GM19328 (cell line): ENCODE measurements at regions not wholly inside any gene's neighbourhood (a gene's known extent, or its start where the extent isn't known, plus 50 kb on each side); places are given as distances from the start of the nearest gene placed in this dataset.
"Not testable (repeated sequence)": the region's sequence is repeated elsewhere in the genome, so short reads cannot be mapped to it uniquely, and the experiment has no call there.

Experiments
- ATAC-seq: cut with Tn5 transposase; IDR thresholded peaks from one replicate; pipeline ENCODE4 v1.9.1; 2021; ENCODE audit warnings: mild to moderate bottlenecking, moderate library complexity; ENCODE audit not compliant: unreplicated experiment

GRCh38 chr6:103001724-103002123 is 1608.2 kb downstream of the GRIK2 start:
- no peak for ATAC-seq

GRCh38 chr6:103000688-103001087 is 1607.2 kb downstream of the GRIK2 start:
- ATAC-seq: no peak

DNA sequence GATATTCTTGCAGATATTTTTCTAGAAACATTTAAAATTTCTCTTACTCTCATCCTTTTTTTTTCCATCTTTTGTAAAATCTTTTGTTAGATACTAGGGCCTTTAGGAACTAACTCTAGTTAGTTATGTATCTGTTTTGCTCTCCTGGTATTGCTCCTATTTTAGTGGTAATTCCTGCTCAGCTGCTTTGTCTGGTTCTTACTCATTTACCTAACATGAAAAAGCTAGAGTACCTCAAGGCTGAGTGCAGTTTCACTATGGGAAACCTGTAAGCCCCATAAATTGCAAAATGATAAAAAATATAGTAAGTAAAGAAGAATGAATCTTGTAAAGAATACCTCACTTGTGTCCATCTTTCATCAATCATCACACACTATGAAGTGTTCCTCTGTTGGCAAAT is 1602.0 kb downstream of the GRIK2 start:
- no peak for ATAC-seq

- no peak for ATAC-seq
These were observed 1601.4 kb downstream of the GRIK2 start for GRCh38 chr6:102994866-102995265.

DNA sequence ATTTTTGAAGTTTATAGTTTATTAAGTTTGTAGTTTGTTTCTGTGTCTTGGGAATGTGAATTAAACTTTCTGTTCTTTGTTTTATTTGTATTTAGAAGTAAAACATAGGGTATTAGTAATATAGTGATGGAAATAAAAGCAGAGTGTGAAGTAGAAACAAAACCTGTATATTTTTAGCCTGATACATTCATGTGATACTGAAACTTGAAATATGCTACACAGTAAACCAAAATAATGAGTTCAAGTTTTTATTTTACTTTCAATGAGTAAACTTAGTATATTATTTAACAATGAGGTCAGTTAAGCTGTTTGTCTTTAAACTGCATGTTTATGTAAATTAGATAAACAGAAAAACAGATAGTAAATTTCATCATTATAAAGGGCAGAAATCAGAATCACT is 1592.6 kb downstream of the GRIK2 start:
- ATAC-seq: no peak

DNA sequence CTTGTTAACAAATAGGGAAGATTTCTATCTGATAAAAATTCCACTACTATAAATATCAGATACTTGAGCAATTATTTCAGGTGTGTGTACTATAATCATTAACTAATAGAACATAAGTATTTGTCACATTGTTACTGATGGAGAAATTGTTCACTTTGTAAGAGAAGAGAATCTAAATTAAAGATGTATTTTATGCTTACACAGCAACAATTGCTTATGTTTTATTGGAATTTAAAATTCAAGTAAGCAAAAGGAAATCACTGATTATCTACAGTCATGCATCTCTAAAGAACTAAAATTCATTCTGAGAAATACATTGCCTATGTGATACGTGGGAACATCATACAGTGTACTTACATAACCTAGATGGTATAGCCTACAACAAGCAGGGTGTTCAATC is 1590.8 kb downstream of the GRIK2 start:
- ATAC-seq: no peak

- no peak for ATAC-seq
These were observed 1588.0 kb downstream of the GRIK2 start for GRCh38 chr6:102981490-102982015.

GRCh38 chr6:102980951-102981350 is 1587.4 kb downstream of the GRIK2 start:
- no peak for ATAC-seq

- ATAC-seq: no peak
These were observed 1568.4 kb downstream of the GRIK2 start for GRCh38 chr6:102961902-102962301.

GRCh38 chr6:102950967-102951366 is 1557.5 kb downstream of the GRIK2 start:
- ATAC-seq: no peak

- ATAC-seq: no peak
These were observed 1551.0 kb downstream of the GRIK2 start for GRCh38 chr6:102944475-102944874.

- no peak for ATAC-seq
These were observed 1548.7 kb downstream of the GRIK2 start for GRCh38 chr6:102942206-102942605.

DNA sequence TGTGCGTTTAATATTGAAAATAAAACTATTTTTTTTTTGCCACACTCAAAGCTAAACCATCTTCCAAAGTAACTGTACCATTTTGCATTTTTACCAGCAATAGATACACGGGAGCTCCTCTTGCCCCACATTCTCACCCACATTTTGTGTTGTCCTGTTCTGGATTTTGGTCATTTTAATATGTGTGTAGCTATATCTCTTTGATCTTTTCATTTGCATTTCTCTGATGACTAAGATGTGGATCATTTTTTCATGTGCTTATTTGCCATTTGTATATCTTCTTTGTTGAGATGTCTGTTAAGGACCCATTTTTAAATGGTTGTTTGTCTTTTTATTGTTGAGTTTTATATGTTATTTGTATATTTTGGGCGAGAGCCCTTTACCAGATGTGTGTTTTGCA is 1543.5 kb downstream of the GRIK2 start:
- ATAC-seq: no peak

DNA sequence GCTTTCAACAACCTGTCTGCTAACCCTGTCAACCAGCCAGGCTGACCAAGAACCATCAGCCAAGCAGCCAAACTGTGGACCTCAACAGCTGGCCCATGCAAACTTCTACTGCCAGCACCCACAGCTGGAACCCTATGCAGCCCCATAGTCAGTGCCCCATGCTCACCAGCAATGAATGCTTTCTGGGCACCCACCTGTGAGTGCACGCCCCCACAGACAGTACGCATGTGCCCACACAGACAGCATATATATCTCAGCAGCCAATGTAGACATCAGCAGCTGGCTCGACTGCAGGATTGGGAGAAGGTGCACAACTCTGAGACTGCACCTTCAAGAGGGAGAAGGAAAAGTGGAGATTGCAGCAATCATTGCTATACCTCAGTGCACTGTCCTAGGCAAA is 1534.6 kb downstream of the GRIK2 start:
- no peak for ATAC-seq

DNA sequence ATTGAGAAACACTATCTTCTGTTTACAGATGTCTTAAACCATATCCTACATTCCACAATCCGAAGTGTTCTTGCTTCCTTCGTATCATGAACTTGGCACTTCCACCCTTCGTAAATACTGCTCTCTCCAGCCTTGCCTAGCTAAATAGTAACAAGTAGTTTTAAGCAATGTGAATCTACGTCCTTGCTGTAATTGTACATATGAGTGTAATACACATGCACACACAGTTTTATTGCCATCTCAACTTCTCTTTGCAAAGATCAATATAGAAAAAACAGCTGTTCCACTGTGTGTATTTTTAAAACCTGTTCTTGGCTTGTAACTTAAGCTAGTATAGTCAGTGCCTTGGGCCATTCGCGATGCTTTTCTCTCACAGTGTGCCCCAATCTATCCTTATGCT is 1524.7 kb downstream of the GRIK2 start:
- no peak for ATAC-seq

- no peak for ATAC-seq
These were observed 1518.1 kb downstream of the GRIK2 start for GRCh38 chr6:102911571-102911970.

- not testable (repeated sequence) for ATAC-seq
These were observed 1517.2 kb downstream of the GRIK2 start for GRCh38 chr6:102910701-102911139.

DNA sequence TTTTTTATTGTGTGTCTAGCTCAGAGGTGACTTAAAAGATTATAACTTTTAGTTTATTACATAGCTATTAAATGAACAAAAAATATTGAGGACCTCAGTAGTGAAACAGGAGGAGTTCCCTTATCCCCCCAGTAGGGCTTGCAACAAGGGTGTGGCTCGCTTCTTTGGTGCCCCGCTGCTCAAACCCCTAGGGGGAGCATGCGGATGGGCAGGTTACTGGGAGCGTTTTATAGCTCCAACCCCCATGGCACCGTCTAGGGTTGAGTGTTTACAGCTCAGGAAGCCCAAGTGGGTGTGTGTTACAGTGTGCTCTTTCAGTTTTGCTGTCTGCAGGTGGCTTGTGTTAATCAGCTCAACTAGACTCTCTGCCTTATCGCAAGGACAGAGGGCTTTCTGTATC is 1513.7 kb downstream of the GRIK2 start:
- ATAC-seq: no peak

DNA sequence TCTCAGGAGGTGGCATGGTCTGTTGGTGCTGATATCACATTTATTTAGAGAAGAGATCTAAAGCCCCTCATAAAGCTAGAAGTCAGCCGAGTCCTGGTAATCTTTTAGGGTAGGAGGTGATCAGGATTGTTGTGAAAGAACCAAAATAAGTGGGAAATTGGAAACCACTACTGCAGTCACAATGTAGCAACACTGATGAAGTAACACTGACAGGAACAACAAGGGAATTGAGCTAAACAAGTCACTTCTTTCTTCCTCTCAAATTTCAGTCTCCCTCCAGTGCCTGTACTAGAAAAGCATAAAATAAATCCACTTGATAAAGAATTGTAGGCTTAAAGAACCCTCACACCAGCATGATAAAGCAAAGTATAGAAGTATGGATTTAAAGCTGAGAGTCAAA is 1509.0 kb downstream of the GRIK2 start:
- ATAC-seq: no peak

DNA sequence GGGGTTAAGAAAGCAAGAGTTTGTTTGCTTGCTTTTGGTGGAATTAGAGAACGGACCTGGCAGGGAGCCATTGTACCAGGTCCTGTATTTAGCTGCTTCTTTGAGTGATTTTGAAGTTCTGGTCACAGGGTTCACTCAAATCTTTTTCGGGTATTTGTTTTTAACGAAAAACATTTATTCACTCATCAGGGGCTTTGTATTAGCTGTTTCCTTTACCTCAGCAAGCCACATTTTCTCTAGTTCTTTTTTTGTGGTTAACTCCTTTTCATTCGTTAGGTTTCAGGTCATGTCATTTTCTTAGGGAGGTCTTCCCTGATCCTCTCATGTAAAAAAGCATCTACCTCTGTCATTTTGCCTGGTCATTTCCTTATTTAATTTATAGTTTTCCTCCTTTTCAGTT is 1502.2 kb downstream of the GRIK2 start:
- no peak for ATAC-seq

GRCh38 chr6:102885165-102885564 is 1491.7 kb downstream of the GRIK2 start:
- no peak for ATAC-seq

- ATAC-seq: no peak
These were observed 1459.9 kb downstream of the GRIK2 start for GRCh38 chr6:102853249-102853955.

- no peak for ATAC-seq
These were observed 1455.3 kb downstream of the GRIK2 start for GRCh38 chr6:102848796-102849195.
